HepG2 (cell line): ENCODE measurements at regions not wholly inside any gene's neighbourhood (a gene's known extent, or its start where the extent isn't known, plus 50 kb on each side); places are given as distances from the start of the nearest gene placed in this dataset.

Source experiments
- ATAC-seq: fragments of 200-7000 bp; cut with Tn5 transposase; 3 replicates; pipeline ENCODE4 v1.9.1; 2020; ENCODE audit warnings: mild to moderate bottlenecking, moderate library complexity
- BruUV-seq: library from RNA; stranded (reverse); fragments of 400-500 nt; replicated peaks from 2 replicates; lab custom pipeline; 2021; lab: Mats Ljungman, UMichigan
- CTCF ChIA-PET: fragments of 300-600 bp; formaldehyde crosslinking; extraction: SDS; loops from one replicate; lab custom pipeline; 2021; ENCODE audit warnings: low total read pairs, inconsistent platforms, low intra/inter-chr PET ratio; lab: Yijun Ruan, JAX
- POLR2A ChIA-PET: fragments of 350-600 bp; sonication (Branson Sonifier 250); formaldehyde crosslinking; loops from one replicate; lab custom pipeline; 2020; ENCODE audit warnings: antibody characterized with exemption, inconsistent platforms; lab: Yijun Ruan, JAX
- DNase-seq: peaks from one replicate; pipeline ENCODE4 v3.0.0-alpha.2; 2015; ENCODE audit warnings: low spot score
- FAIRE-seq: peaks from 3 replicates; lab custom pipeline; 2011; peaks lifted over from hg19 to GRCh38; lab: Jason Lieb, UNC
- H2AFZ ChIP-seq: one replicate; pipeline ENCODE4 v1.6.1; 2011; ENCODE audit warnings: low read length, inconsistent platforms
- H3K27ac ChIP-seq: fragments of 300-600 bp; 3 replicates; pipeline ENCODE4 v1.8.0; 2011; ENCODE audit warnings: mixed run types, mild to moderate bottlenecking, mixed read lengths, low read length, inconsistent platforms; ENCODE audit not compliant: insufficient read depth; ENCODE audit errors: extremely low read length
- H3K27me3 ChIP-seq, 2 experiments: fragments of 200-600 bp in 1 of 2; 2 replicates in 1 of 2; 3 replicates in 1 of 2; pipeline versions ENCODE4 v1.6.0 to v1.8.0; 2011; ENCODE audit warnings: low read length in 2 of 2, mild to moderate bottlenecking in 2 of 2, moderate library complexity in 2 of 2, inconsistent platforms in 1 of 2; ENCODE audit not compliant: insufficient read depth in 2 of 2, control insufficient read depth in 1 of 2
- H3K36me3 ChIP-seq, 2 experiments: fragments of 200-600 bp in 1 of 2; replicated peaks in 1 of 2; 2 replicates in 1 of 2; 3 replicates in 1 of 2; pipeline versions ENCODE4 v1.5.1 to v1.8.0; 2011; ENCODE audit warnings: low read length in 2 of 2, inconsistent platforms in 1 of 2; ENCODE audit not compliant: insufficient read depth in 2 of 2, control insufficient read depth in 1 of 2
- H3K4me1 ChIP-seq: 2 replicates; pipeline ENCODE4 v1.5.1; 2012; ENCODE audit warnings: low read length, inconsistent platforms; ENCODE audit not compliant: insufficient read depth
- H3K4me2 ChIP-seq: 2 replicates; pipeline ENCODE4 v1.6.0; 2011; ENCODE audit warnings: low read depth, low read length, inconsistent platforms
- H3K4me3 ChIP-seq, 3 experiments: fragments of 200-600 bp in 1 of 3; sonication (generic), shearing (Covaris generic) in 1 of 3; replicated peaks in 1 of 3; 2 replicates each; pipeline ENCODE4 v1.5.1; 2011 to 2016; ENCODE audit warnings: low read length in 3 of 3, inconsistent platforms in 2 of 3, low read depth in 2 of 3, mild to moderate bottlenecking in 2 of 3, control low read depth in 1 of 3, mixed read lengths in 1 of 3; ENCODE audit not compliant: insufficient read depth in 1 of 3
- H3K79me2 ChIP-seq: one replicate; pipeline ENCODE4 v1.6.1; 2011; ENCODE audit warnings: low read length, inconsistent platforms; ENCODE audit not compliant: insufficient read depth
- H3K9ac ChIP-seq: 2 replicates; pipeline ENCODE4 v1.6.0; 2011; ENCODE audit warnings: mild to moderate bottlenecking, low read depth, low read length, inconsistent platforms; ENCODE audit not compliant: insufficient read depth
- H3K9me3 ChIP-seq: 2 replicates; pipeline ENCODE4 v1.5.1; 2012; ENCODE audit warnings: mild to moderate bottlenecking, low read length
- H4K20me1 ChIP-seq: 2 replicates; pipeline ENCODE4 v1.6.0; 2011; ENCODE audit warnings: inconsistent platforms, mild to moderate bottlenecking, low read length, moderate library complexity; ENCODE audit not compliant: insufficient read depth
- HNRNPUL1 ChIP-seq: fragments of 200-400 bp; formaldehyde crosslinking; IDR thresholded peaks from 2 replicates; pipeline ENCODE4 v1.6.1; 2017; ENCODE audit warnings: low read depth, mild to moderate bottlenecking, low read length, moderate library complexity
- NFE2L1 ChIP-seq: sonication (generic); formaldehyde crosslinking; IDR thresholded peaks from 2 replicates; pipeline ENCODE4 v1.4.0; 2020; ENCODE audit warnings: missing genetic modification reagents, mild to moderate bottlenecking, borderline replicate concordance
- POLR2A ChIP-seq, 2 experiments: IDR thresholded peaks; 2 replicates each; pipeline ENCODE4 v1.6.1; 2011; ENCODE audit warnings: low read depth in 2 of 2, low read length in 2 of 2, mild to moderate bottlenecking in 1 of 2, moderate library complexity in 1 of 2; ENCODE audit not compliant: insufficient read depth in 1 of 2
- POLR2AphosphoS2 ChIP-seq: IDR thresholded peaks from 2 replicates; pipeline ENCODE4 v1.6.1; 2011; ENCODE audit warnings: low read depth, low read length, improper control_type of control experiment
- ZNF136 ChIP-seq: sonication (generic); formaldehyde crosslinking; IDR thresholded peaks from 2 replicates; pipeline ENCODE4 v1.8.1; 2022; ENCODE audit warnings: low read depth, mild to moderate bottlenecking, moderate library complexity, missing genetic modification reagents
- ZNF20 ChIP-seq: sonication (generic); formaldehyde crosslinking; IDR thresholded peaks from 2 replicates; pipeline ENCODE4 v1.4.0; 2020; ENCODE audit warnings: mild to moderate bottlenecking, moderate library complexity, missing genetic modification reagents
- ZNF646 ChIP-seq: sonication (generic); formaldehyde crosslinking; IDR thresholded peaks from 2 replicates; pipeline ENCODE4 v1.9.0; 2021; ENCODE audit warnings: mild to moderate bottlenecking, missing genetic modification reagents
- WGBS: methylation state at CpG from one replicate; pipeline ENCODE4 v1.1.6; 2017; ENCODE audit warnings: low lambda C conversion rate; 5-methylcytosine and 5-hydroxymethylcytosine counted together
- in situ Hi-C: cut with HindIII; loops from 2 replicates; pipeline ENCODE4 v1.10.0; 2017; ENCODE audit warnings: low pct_unique_long_range_greater_than_20kb; ENCODE audit not compliant: extremely low pct_ligation_motif_present
- intact Hi-C: fragments of 100-400 bp; cut with micrococcal nuclease; formaldehyde crosslinking; loops from one replicate; pipeline ENCODE4 v1.10.0; 2022; ENCODE audit not compliant: unreplicated experiment

- ChIA-PET CTCF (no interaction called here), POLR2A (no interaction called here)
- in situ Hi-C loops (no loop called here), intact Hi-C loops (no loop called here)
- FAIRE-seq: no peak
- H3K36me3 ChIP-seq: no peaks in the 10 kb centered on the region
- H3K27me3 ChIP-seq: peaks cover 1 to 17% of the 10 kb centered on the region in 2 experiments; a peak in 2 of 5 replicates
- H3K9me3 ChIP-seq: no peaks in the 10 kb centered on the region
- no peak overlapping the region for H3K27ac ChIP-seq
- no peaks in the 10 kb centered on the region for H3K4me1 ChIP-seq
- no peak overlapping the region for H3K4me2 ChIP-seq
- H4K20me1 ChIP-seq: no peaks in the 10 kb centered on the region
- DNase-seq: no peak
- BruUV-seq: no TSS peak
- no peaks in the 10 kb centered on the region for H3K79me2 ChIP-seq
- 16% methylated on average over 9 of the region's 17 CpGs for WGBS
- H3K9ac ChIP-seq: no peak overlapping the region
- TF ChIP-seq NFE2L1 (CRISPR knock-in tag) (no peak), ZNF136 (CRISPR knock-in tag) (no peak), ZNF20 (no peak), ZNF646 (CRISPR knock-in tag) (no peak), POLR2AphosphoS2 (no peak), POLR2A (IDR thresholded peaks at IDR 0.05; ENCODE audit: insufficient read depth in 1 of 2, low read depth in 2 of 2, low read length in 2 of 2) (no peak), HNRNPUL1 (no peak)
- no peak overlapping the region for H2AFZ ChIP-seq
- no peak for ATAC-seq
- H3K4me3 ChIP-seq: no peak overlapping the region
These were observed 341.4 kb downstream of the ZNF516 start for GRCh38 chr18:76153691-76154090.
